HG03439 (cell line): ENCODE measurements at regions not wholly inside any gene's neighbourhood (a gene's known extent, or its start where the extent isn't known, plus 50 kb on each side); places are given as distances from the start of the nearest gene placed in this dataset.
"Not testable (repeated sequence)": the region's sequence is repeated elsewhere in the genome, so short reads cannot be mapped to it uniquely, and the experiment has no call there.

Experiments
- ATAC-seq: cut with Tn5 transposase; IDR thresholded peaks from one replicate; pipeline ENCODE4 v1.9.1; 2021; ENCODE audit warnings: mild to moderate bottlenecking, moderate library complexity; ENCODE audit not compliant: unreplicated experiment

GRCh38 chr6:131336596-131336995 is 201.3 kb downstream of the AKAP7 start:
- no peak for ATAC-seq

GRCh38 chr6:131346896-131347295 is 211.6 kb downstream of the AKAP7 start:
- ATAC-seq = not testable (repeated sequence)

GRCh38 chr6:131348572-131348971 is 213.3 kb downstream of the AKAP7 start:
- ATAC-seq = no peak

- ATAC-seq = no peak
Observed at GRCh38 chr6:131349199-131349598, 213.9 kb downstream of the AKAP7 start.

GRCh38 chr6:131353106-131353505 is 217.8 kb downstream of the AKAP7 start:
- ATAC-seq = no peak

- no peak for ATAC-seq
Observed at GRCh38 chr6:131353876-131354275, 218.6 kb downstream of the AKAP7 start.

GRCh38 chr6:131354356-131354755 is 218.7 kb upstream of the ARG1 start:
- ATAC-seq = no peak

- no peak for ATAC-seq
Observed at GRCh38 chr6:131356161-131356560, 216.9 kb upstream of the ARG1 start.

GRCh38 chr6:131357501-131357900 is 215.5 kb upstream of the ARG1 start:
- no peak for ATAC-seq

GRCh38 chr6:131362070-131362469 is 211.0 kb upstream of the ARG1 start:
- ATAC-seq = no peak

GRCh38 chr6:131362696-131363095 is 210.3 kb upstream of the ARG1 start:
- ATAC-seq = no peak

GRCh38 chr6:131363947-131364834 is 208.8 kb upstream of the ARG1 start:
- ATAC-seq = no peak

GRCh38 chr6:131366223-131366622 is 206.8 kb upstream of the ARG1 start:
- ATAC-seq = no peak

- no peak for ATAC-seq
Observed at GRCh38 chr6:131367206-131367873, 205.7 kb upstream of the ARG1 start.

- peak; percentile 80 for ATAC-seq
Observed at GRCh38 chr6:131368198-131368911, 204.7 kb upstream of the ARG1 start.

- no peak for ATAC-seq
Observed at GRCh38 chr6:131372535-131372934, 200.5 kb upstream of the ARG1 start.

GRCh38 chr6:131377112-131377705 is 195.8 kb upstream of the ARG1 start:
- ATAC-seq = no peak

GRCh38 chr6:131378874-131379273 is 194.2 kb upstream of the ARG1 start:
- ATAC-seq = no peak

- no peak for ATAC-seq
Observed at GRCh38 chr6:131379948-131380347, 193.1 kb upstream of the ARG1 start.

GRCh38 chr6:131381052-131381708 is 191.8 kb upstream of the ARG1 start:
- ATAC-seq = no peak

GRCh38 chr6:131381709-131382093 is 191.3 kb upstream of the ARG1 start:
- no peak for ATAC-seq
